Activated CD8-positive, alpha-beta memory T cell treated with anti-CD3 and anti-CD28 coated beads, Interleukin-2, amount 10 ng/mL, durations not matched to agents 7 days and 5 days (primary cell): ENCODE measurements at regions not wholly inside any gene's neighbourhood (a gene's known extent, or its start where the extent isn't known, plus 50 kb on each side); places are given as distances from the start of the nearest gene placed in this dataset.

ENCODE experiments used
- ATAC-seq: fragments of 150-1000 bp; cut with Tn5 transposase; one replicate; pipeline ENCODE4 v1.10.0; 2021; ENCODE audit warnings: moderate library complexity
- CTCF ChIA-PET: fragments of 350-600 bp; sonication (Branson Sonifier 250); formaldehyde crosslinking; loops from one replicate; lab custom pipeline; 2021; ENCODE audit warnings: antibody characterized with exemption; lab: Charles Lee
- DNase-seq: peaks from one replicate; pipeline ENCODE4 v3.0.0-alpha.2; 2020
- H3K27ac Mint-ChIP-seq: one replicate; pipeline ENCODE4 v1.8.0; 2021; ENCODE audit warnings: mild to moderate bottlenecking, mixed read lengths
- H3K27me3 Mint-ChIP-seq: one replicate; pipeline ENCODE4 v1.8.0; 2021; ENCODE audit warnings: mixed read lengths
- H3K36me3 Mint-ChIP-seq: one replicate; pipeline ENCODE4 v1.8.0; 2021; ENCODE audit warnings: mild to moderate bottlenecking, mixed read lengths
- H3K4me1 Mint-ChIP-seq: one replicate; pipeline ENCODE4 v1.8.0; 2021; ENCODE audit warnings: mixed read lengths
- H3K4me3 Mint-ChIP-seq: one replicate; pipeline ENCODE4 v1.8.0; 2021; ENCODE audit warnings: mild to moderate bottlenecking, moderate library complexity, mixed read lengths
- H3K9me3 Mint-ChIP-seq: one replicate; pipeline ENCODE4 v1.8.0; 2022; ENCODE audit warnings: low read depth, mixed read lengths

GRCh38 chr1:185418472-185418871 lies 101.4 kb upstream of the IVNS1ABP start:
- CTCF ChIA-PET: interaction anchor here (1.0 to 2.9 kb wide), 5 partner anchors 95 to 251 kb away, joined by 3 to 7 read pairs (median 3); partner anchors contain the start of gene IVNS1ABP
- peak overlapping the region; percentile 7 for H3K27ac Mint-ChIP-seq
- DNase-seq: no peak
- no peaks in the 10 kb centered on the region for H3K9me3 Mint-ChIP-seq
- peaks cover 30% of the 10 kb centered on the region for H3K36me3 Mint-ChIP-seq
- no peaks in the 10 kb centered on the region for H3K27me3 Mint-ChIP-seq
- peaks cover 58% of the 10 kb centered on the region for H3K4me1 Mint-ChIP-seq
- ATAC-seq: no peak
- H3K4me3 Mint-ChIP-seq: peak overlapping the region; percentile 1

GRCh38 chr1:185412385-185413087 lies 95.5 kb upstream of the IVNS1ABP start:
- DNase-seq: peak; percentile 64

GRCh38 chr1:185409763-185410528 lies 92.9 kb upstream of the IVNS1ABP start:
- Mint-ChIP-seq H3K36me3 (peaks cover 33% of the 10 kb centered on the region), H3K4me3 (no peak overlapping the region), H3K27ac (no peak overlapping the region), H3K9me3 (peaks cover 15% of the 10 kb centered on the region), H3K4me1 (peaks cover 38% of the 10 kb centered on the region), H3K27me3 (no peaks in the 10 kb centered on the region)
- no peak for DNase-seq
- ATAC-seq: no peak
- CTCF ChIA-PET: no interaction called here

More at GRCh38 chr1:185412385-185413087, 95.5 kb upstream of the IVNS1ABP start:
- Mint-ChIP-seq H3K27ac (peak overlapping the region; percentile 58), H3K27me3 (no peaks in the 10 kb centered on the region), H3K9me3 (peaks cover 10% of the 10 kb centered on the region), H3K4me3 (no peak overlapping the region), H3K36me3 (peaks cover 28% of the 10 kb centered on the region), H3K4me1 (peaks cover 46% of the 10 kb centered on the region)
- CTCF ChIA-PET: no interaction called here
- peak; percentile 85 for ATAC-seq

- peaks cover 44% of the 10 kb centered on the region for H3K4me1 Mint-ChIP-seq
- H3K9me3 Mint-ChIP-seq: peaks cover 15% of the 10 kb centered on the region
Observed at GRCh38 chr1:185409345-185409744, 92.3 kb upstream of the IVNS1ABP start.

GRCh38 chr1:185408700-185409270 lies 91.7 kb upstream of the IVNS1ABP start:
- H3K4me1 Mint-ChIP-seq: peaks cover 46% of the 10 kb centered on the region
- DNase-seq (no peak), ATAC-seq (no peak)
- CTCF ChIA-PET: no interaction called here
- no peaks in the 10 kb centered on the region for H3K27me3 Mint-ChIP-seq
- H3K4me3 Mint-ChIP-seq: no peak overlapping the region
- H3K27ac Mint-ChIP-seq: peak overlapping the region; percentile 50
- H3K9me3 Mint-ChIP-seq: peaks cover 15% of the 10 kb centered on the region
- H3K36me3 Mint-ChIP-seq: peaks cover 32% of the 10 kb centered on the region

More at GRCh38 chr1:185409345-185409744, 92.3 kb upstream of the IVNS1ABP start:
- H3K27me3 Mint-ChIP-seq: no peaks in the 10 kb centered on the region
- CTCF ChIA-PET: no interaction called here
- no peak overlapping the region for H3K4me3 Mint-ChIP-seq
- no peak for DNase-seq
- ATAC-seq: no peak
- H3K27ac Mint-ChIP-seq: no peak overlapping the region
- peaks cover 32% of the 10 kb centered on the region for H3K36me3 Mint-ChIP-seq

- CTCF ChIA-PET: no interaction called here
- no peak for DNase-seq
- H3K4me3 Mint-ChIP-seq: no peak overlapping the region
- ATAC-seq: no peak
- peaks cover 36% of the 10 kb centered on the region for H3K4me1 Mint-ChIP-seq
- peaks cover 17% of the 10 kb centered on the region for H3K9me3 Mint-ChIP-seq
- H3K27ac Mint-ChIP-seq: no peak overlapping the region
- peaks cover 41% of the 10 kb centered on the region for H3K36me3 Mint-ChIP-seq
- H3K27me3 Mint-ChIP-seq: no peaks in the 10 kb centered on the region
Observed at GRCh38 chr1:185406691-185407009, 89.6 kb upstream of the IVNS1ABP start.

GRCh38 chr1:185406006-185406690 lies 89.1 kb upstream of the IVNS1ABP start:
- Mint-ChIP-seq H3K9me3 (peaks cover 18% of the 10 kb centered on the region), H3K4me3 (no peak overlapping the region), H3K27ac (no peak overlapping the region), H3K27me3 (no peaks in the 10 kb centered on the region), H3K36me3 (peaks cover 39% of the 10 kb centered on the region), H3K4me1 (peaks cover 33% of the 10 kb centered on the region)
- DNase-seq (no peak), ATAC-seq (no peak)
- CTCF ChIA-PET: interaction anchor here (1.0 kb wide), 1 partner anchor 154 kb away, joined by 4 read pairs; no protein-coding TSS in a partner anchor

- ATAC-seq (no peak), DNase-seq (no peak)
- Mint-ChIP-seq H3K27ac (no peak overlapping the region), H3K36me3 (peaks cover 43% of the 10 kb centered on the region), H3K27me3 (no peaks in the 10 kb centered on the region), H3K4me3 (no peak overlapping the region), H3K9me3 (peaks cover 19% of the 10 kb centered on the region), H3K4me1 (peaks cover 38% of the 10 kb centered on the region)
- CTCF ChIA-PET: interaction anchor here (1.0 kb wide), 1 partner anchor 155 kb away, joined by 4 read pairs; no protein-coding TSS in a partner anchor
Observed at GRCh38 chr1:185404907-185405568, 88.0 kb upstream of the IVNS1ABP start.

- H3K27ac Mint-ChIP-seq: no peak overlapping the region
- no peak for DNase-seq
- CTCF ChIA-PET: no interaction called here
- H3K27me3 Mint-ChIP-seq: no peaks in the 10 kb centered on the region
- no peak for ATAC-seq
- peaks cover 39% of the 10 kb centered on the region for H3K36me3 Mint-ChIP-seq
- peaks cover 16% of the 10 kb centered on the region for H3K9me3 Mint-ChIP-seq
- peaks cover 34% of the 10 kb centered on the region for H3K4me1 Mint-ChIP-seq
- H3K4me3 Mint-ChIP-seq: no peak overlapping the region
Observed at GRCh38 chr1:185404291-185404690, 87.2 kb upstream of the IVNS1ABP start.

GRCh38 chr1:185402930-185403329 lies 85.9 kb upstream of the IVNS1ABP start:
- DNase-seq: no peak
- H3K27ac Mint-ChIP-seq: no peak overlapping the region
- CTCF ChIA-PET: no interaction called here
- H3K4me3 Mint-ChIP-seq: no peak overlapping the region
- no peak for ATAC-seq
- H3K4me1 Mint-ChIP-seq: peaks cover 31% of the 10 kb centered on the region
- H3K27me3 Mint-ChIP-seq: no peaks in the 10 kb centered on the region
- H3K9me3 Mint-ChIP-seq: peaks cover 14% of the 10 kb centered on the region
- H3K36me3 Mint-ChIP-seq: peaks cover 31% of the 10 kb centered on the region

GRCh38 chr1:185401019-185401418 lies 84.0 kb upstream of the IVNS1ABP start:
- peaks cover 5% of the 10 kb centered on the region for H3K9me3 Mint-ChIP-seq
- ATAC-seq: no peak
- no peak overlapping the region for H3K4me3 Mint-ChIP-seq
- no peak for DNase-seq
- H3K27ac Mint-ChIP-seq: no peak overlapping the region
- CTCF ChIA-PET: no interaction called here
- peaks cover 31% of the 10 kb centered on the region for H3K4me1 Mint-ChIP-seq
- peaks cover 18% of the 10 kb centered on the region for H3K36me3 Mint-ChIP-seq
- no peaks in the 10 kb centered on the region for H3K27me3 Mint-ChIP-seq

GRCh38 chr1:185400052-185400451 lies 83.0 kb upstream of the IVNS1ABP start:
- Mint-ChIP-seq H3K27me3 (no peaks in the 10 kb centered on the region), H3K4me3 (no peak overlapping the region), H3K9me3 (peaks cover 5% of the 10 kb centered on the region), H3K27ac (no peak overlapping the region), H3K36me3 (peaks cover 22% of the 10 kb centered on the region), H3K4me1 (peaks cover 31% of the 10 kb centered on the region)
- no peak for DNase-seq
- no peak for ATAC-seq
- CTCF ChIA-PET: no interaction called here

- DNase-seq (no peak), ATAC-seq (no peak)
- H3K9me3 Mint-ChIP-seq: peaks cover 5% of the 10 kb centered on the region
- H3K27me3 Mint-ChIP-seq: no peaks in the 10 kb centered on the region
- H3K36me3 Mint-ChIP-seq: peaks cover 21% of the 10 kb centered on the region
- peaks cover 21% of the 10 kb centered on the region for H3K4me1 Mint-ChIP-seq
- H3K4me3 Mint-ChIP-seq: no peak overlapping the region
- CTCF ChIA-PET: interaction anchor here (0.9 kb wide), 1 partner anchor 10 kb away, joined by 4 read pairs; no protein-coding TSS in a partner anchor
- no peak overlapping the region for H3K27ac Mint-ChIP-seq
Observed at GRCh38 chr1:185398599-185398998, 81.6 kb upstream of the IVNS1ABP start.
